ENCODE measurements at regions not wholly inside any gene's neighbourhood (a gene's known extent, or its start where the extent isn't known, plus 50 kb on each side); places are given as distances from the start of the nearest gene placed in this dataset.
"Not testable (repeated sequence)": the region's sequence is repeated elsewhere in the genome, so short reads cannot be mapped to it uniquely, and the experiment has no call there.

GRCh38 chr1:189131576-189131975 is 1346.1 kb downstream of the BRINP3 start:
- intact Hi-C loops (cut with micrococcal nuclease): no loop called here

- intact Hi-C loops (cut with micrococcal nuclease): not testable (repeated sequence)
These were observed 1337.9 kb downstream of the BRINP3 start for GRCh38 chr1:189139748-189140147.

GRCh38 chr1:189141056-189141455 is 1336.6 kb downstream of the BRINP3 start:
- intact Hi-C loops (cut with micrococcal nuclease): no loop called here

GRCh38 chr1:189149547-189150375 is 1327.9 kb downstream of the BRINP3 start:
- intact Hi-C loops (cut with micrococcal nuclease): loop anchor here (5.0 kb wide), 1 partner anchor 857 kb away; no protein-coding TSS in a partner anchor

GRCh38 chr1:189150624-189151023 is 1327.0 kb downstream of the BRINP3 start:
- intact Hi-C loops (cut with micrococcal nuclease): no loop called here

- intact Hi-C loops (cut with micrococcal nuclease): no loop called here
These were observed 1326.3 kb downstream of the BRINP3 start for GRCh38 chr1:189151361-189151760.

GRCh38 chr1:189152685-189153084 is 1325.0 kb downstream of the BRINP3 start:
- intact Hi-C loops (cut with micrococcal nuclease): no loop called here

- intact Hi-C loops (cut with micrococcal nuclease): no loop called here
These were observed 1319.5 kb downstream of the BRINP3 start for GRCh38 chr1:189158155-189158554.

GRCh38 chr1:189175889-189176288 is 1301.8 kb downstream of the BRINP3 start:
- intact Hi-C loops (cut with micrococcal nuclease): no loop called here

- intact Hi-C loops (cut with micrococcal nuclease): no loop called here
These were observed 1297.6 kb downstream of the BRINP3 start for GRCh38 chr1:189180057-189180456.

GRCh38 chr1:189185097-189185496 is 1292.6 kb downstream of the BRINP3 start:
- intact Hi-C loops (cut with micrococcal nuclease): no loop called here

- intact Hi-C loops (cut with micrococcal nuclease): no loop called here
These were observed 1284.7 kb downstream of the BRINP3 start for GRCh38 chr1:189192741-189193520.

GRCh38 chr1:189205863-189206262 is 1271.8 kb downstream of the BRINP3 start:
- intact Hi-C loops (cut with micrococcal nuclease): no loop called here

- intact Hi-C loops (cut with micrococcal nuclease): no loop called here
These were observed 1271.0 kb downstream of the BRINP3 start for GRCh38 chr1:189206617-189207016.

- intact Hi-C loops (cut with micrococcal nuclease): no loop called here
These were observed 1265.9 kb downstream of the BRINP3 start for GRCh38 chr1:189211742-189212141.

- intact Hi-C loops (cut with micrococcal nuclease): no loop called here
These were observed 1265.1 kb downstream of the BRINP3 start for GRCh38 chr1:189212606-189213005.

GRCh38 chr1:189216886-189217285 is 1260.8 kb downstream of the BRINP3 start:
- intact Hi-C loops (cut with micrococcal nuclease): no loop called here

GRCh38 chr1:189217646-189218045 is 1260.0 kb downstream of the BRINP3 start:
- intact Hi-C loops (cut with micrococcal nuclease): no loop called here

GRCh38 chr1:189220750-189221149 is 1256.9 kb downstream of the BRINP3 start:
- intact Hi-C loops (cut with micrococcal nuclease): no loop called here

- intact Hi-C loops (cut with micrococcal nuclease): not testable (repeated sequence)
These were observed 1251.9 kb downstream of the BRINP3 start for GRCh38 chr1:189225794-189226145.

GRCh38 chr1:189226779-189227178 is 1250.9 kb downstream of the BRINP3 start:
- intact Hi-C loops (cut with micrococcal nuclease): no loop called here

GRCh38 chr1:189237008-189237407 is 1240.7 kb downstream of the BRINP3 start:
- intact Hi-C loops (cut with micrococcal nuclease): no loop called here
